ENCODE measurements at regions not wholly inside any gene's neighbourhood (a gene's known extent, or its start where the extent isn't known, plus 50 kb on each side); places are given as distances from the start of the nearest gene placed in this dataset.

DNA sequence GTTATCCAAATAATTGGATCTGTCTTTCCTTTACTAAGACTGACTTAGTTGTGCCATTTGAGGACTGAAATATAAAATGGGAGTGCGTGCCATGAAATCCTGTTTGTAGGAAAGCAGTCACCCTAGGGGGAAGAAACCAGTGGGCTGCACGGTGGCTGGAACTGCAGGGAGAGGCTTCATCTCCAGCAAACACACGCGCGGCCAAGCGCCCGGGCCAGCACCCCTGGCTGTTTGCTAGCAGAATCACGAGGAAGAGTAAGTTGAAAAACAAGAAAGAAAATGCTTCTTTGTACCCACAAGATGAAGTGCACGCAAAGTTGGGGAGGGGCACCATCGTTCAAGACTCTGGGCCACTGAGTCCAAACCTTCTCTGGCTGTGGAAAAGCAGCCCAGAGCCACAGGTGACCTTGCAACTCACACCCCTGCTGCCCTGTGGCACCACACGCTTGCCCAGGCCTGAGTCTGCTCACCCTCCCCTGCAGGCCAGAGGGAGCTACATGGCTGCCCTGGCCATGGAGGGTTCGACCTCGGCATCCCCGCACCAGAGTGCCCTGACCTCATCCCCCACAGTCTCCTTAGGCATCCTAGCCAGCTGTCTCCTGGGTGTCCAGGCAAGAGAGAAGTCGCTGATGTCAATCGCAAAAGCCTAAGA lies 55.2 kb downstream of the IRX2 start:
- no peak for DNase-seq (ENCODE audit: low read depth)

GRCh38 chr5:2695200-2695891 lies 56.1 kb downstream of the IRX2 start:
- no peak for DNase-seq (ENCODE audit: low read depth)

DNA sequence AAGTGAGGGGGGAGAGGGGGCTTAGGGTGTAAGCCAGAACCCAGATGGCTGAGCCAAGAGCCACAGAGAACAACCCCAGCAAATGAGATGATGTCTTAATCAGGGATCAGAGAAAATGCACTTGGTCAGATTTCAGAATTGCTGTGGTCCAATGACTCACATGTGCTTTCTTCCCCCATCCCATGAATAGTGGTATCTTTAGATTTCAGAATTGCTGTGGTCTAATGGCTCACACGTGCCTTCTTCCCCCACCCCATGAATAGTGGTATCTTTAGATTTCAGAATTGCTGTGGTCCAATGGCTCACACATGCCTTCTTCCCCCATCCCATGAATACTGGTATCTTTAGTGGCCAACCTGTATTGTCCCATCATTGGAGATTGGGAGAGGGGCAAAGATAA lies 59.9 kb downstream of the IRX2 start:
- DNase-seq (ENCODE audit: low read depth): no peak

- no peak for DNase-seq (ENCODE audit: low read depth)
Measured at GRCh38 chr5:2690293-2690692, 61.2 kb downstream of the IRX2 start.

GRCh38 chr5:2688586-2688985 lies 62.9 kb downstream of the IRX2 start:
- DNase-seq (ENCODE audit: low read depth): no peak

GRCh38 chr5:2687746-2688145 lies 63.7 kb downstream of the IRX2 start:
- no peak for DNase-seq (ENCODE audit: low read depth)

DNA sequence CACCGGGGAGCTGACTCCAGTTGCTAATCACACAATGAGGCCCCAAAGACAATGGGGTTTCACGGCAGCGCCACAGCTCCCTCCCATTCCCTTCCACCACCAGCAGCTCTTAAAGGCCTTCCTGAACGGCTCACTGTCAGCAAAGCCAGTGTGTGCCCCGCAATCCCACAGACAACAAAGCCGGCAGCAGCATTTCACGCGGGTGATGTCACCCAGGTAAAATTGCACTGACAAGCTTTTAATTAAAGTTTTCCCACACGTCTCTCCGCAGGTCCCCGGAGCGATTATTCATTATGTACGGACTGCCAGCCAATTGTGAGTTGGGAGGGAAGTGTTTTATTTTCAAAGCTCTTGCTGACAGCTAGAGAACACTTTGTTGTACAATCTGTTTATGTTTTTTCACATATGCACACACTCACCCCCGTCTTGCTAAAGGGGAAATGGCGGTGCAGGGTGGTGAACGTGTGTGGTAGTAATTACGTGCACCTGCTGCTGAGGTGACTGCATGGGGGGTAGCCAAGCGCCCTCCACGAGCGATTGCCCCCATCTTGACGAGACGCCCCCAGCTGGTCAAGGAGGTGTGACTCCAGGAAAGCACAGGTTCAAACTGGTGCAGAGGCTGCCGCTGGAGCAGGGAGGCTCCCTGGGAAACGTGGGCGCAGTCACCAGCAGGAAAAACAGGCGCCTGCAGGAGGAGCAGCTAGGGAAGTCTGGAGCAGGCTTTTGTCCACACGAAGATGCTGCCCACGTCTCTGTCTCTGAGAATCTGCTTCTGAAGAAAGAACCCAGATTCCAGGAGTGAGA lies 65.0 kb downstream of the IRX2 start:
- DNase-seq (ENCODE audit: low read depth): no peak

DNA sequence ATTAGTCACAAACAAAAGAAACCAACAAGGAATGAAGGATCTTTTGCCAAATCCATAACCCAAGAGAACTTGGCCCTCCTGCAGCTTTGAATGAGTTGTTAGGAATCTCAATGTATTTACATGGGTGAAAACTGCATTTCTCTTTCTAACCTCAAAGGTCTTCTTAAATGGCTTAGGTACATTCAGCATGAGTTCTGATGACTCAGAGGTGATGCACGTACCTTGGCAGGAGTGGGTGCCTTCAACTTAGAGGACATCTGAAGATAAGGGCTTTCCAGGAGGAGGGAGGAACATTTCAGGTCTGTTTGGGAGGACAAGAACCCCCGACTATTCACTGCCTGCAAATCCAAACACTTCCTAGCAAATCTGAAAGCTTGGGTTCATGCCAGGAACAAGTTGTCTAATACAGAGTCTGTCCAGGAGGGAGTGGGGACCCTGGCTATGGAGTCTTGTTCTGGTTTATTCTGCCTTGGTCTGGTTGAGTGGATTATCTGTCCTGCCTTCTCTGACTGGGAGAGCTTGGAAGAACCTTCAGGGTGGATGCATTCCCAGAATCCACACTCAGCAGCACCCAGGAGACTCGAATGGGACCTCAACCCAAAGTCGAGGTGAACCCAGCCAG lies 65.7 kb downstream of the IRX2 start:
- DNase-seq (ENCODE audit: low read depth): no peak

GRCh38 chr5:2684606-2685005 lies 66.9 kb downstream of the IRX2 start:
- DNase-seq (ENCODE audit: low read depth): no peak

DNA sequence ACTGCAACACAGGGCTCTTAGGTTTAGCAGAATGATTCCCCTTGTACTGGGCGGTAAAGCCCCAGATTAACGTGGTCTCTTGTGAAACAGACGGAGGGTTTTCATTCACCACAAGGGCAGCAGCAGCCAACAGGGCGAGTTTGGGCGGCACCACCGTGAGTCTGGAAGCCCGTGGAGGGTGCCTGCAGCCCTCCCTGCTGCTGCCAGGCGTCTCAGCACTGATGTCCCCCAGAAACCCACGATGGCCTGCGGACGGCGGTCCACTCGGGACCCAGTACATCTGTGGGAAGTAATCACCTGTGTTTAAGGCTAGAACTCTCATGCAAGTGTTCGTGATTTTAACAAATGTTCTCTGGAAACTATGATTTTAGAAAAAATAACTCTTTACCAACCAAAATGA lies 67.8 kb downstream of the IRX2 start:
- DNase-seq (ENCODE audit: low read depth): no peak

GRCh38 chr5:2681476-2681875 lies 70.0 kb downstream of the IRX2 start:
- no peak for DNase-seq (ENCODE audit: low read depth)

DNA sequence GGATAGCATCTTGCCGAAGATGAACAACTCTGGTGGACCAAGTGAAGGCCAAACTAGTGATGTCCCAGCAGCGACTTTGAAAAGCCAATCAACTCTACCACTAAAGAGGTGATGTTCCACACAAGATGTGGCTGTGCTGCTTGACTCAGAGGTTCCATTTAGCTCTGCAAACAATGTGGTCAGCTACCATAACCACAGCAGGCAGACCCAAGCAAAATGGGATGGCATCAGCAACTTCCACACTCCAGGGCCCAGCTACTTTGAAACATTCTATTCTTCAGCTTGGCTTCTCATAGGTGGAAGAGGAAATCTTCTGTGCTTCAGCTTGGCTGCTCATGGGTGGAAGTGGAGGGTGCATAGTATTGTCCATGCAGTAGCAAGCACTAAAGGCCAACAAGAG lies 70.5 kb downstream of the IRX2 start:
- DNase-seq (ENCODE audit: low read depth): no peak

- DNase-seq (ENCODE audit: low read depth): no peak
Measured at GRCh38 chr5:2677689-2678088, 73.8 kb downstream of the IRX2 start.

- no peak for DNase-seq (ENCODE audit: low read depth)
Measured at GRCh38 chr5:2675548-2675947, 75.9 kb downstream of the IRX2 start.

DNA sequence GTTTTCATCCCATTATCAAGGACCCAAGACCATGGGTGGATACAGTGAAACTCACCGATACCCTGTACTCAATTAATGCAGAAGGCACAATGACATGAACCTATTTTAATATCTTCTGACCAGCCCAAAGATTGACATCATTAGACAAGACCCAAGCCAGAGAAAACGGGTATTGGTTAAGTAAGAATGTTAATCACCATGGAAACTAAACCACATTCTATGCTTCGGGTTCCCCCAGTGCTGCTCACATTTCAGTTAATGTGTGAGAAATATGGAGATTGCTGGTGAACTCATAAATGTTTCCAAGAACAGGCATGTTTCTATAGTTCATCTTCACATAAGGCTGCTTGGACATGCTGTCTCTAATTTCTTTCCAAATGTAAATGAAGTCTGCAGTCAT lies 77.0 kb downstream of the IRX2 start:
- DNase-seq (ENCODE audit: low read depth): no peak

DNA sequence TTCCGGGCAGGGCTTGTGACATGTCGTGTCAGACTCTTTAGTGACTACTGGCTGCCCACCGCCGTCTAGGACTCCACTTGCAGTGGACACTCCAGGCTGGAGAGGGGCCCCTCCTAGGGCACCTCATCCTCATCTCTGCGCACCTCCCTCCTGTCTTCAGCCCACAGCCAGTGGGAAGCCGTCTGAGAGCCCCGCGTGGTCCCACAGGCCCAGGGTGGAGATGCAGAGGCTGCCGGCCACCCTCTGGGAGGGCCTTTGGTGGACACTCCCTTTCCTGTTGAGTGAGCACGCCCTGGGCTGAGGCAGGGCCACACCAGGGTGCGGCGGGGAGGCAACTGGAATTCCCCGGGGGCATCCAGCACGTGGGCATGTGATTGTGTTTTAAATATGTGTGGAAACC lies 80.5 kb downstream of the IRX2 start:
- DNase-seq (ENCODE audit: low read depth): no peak

GRCh38 chr5:2669913-2670312 lies 81.6 kb downstream of the IRX2 start:
- no peak for DNase-seq (ENCODE audit: low read depth)

DNA sequence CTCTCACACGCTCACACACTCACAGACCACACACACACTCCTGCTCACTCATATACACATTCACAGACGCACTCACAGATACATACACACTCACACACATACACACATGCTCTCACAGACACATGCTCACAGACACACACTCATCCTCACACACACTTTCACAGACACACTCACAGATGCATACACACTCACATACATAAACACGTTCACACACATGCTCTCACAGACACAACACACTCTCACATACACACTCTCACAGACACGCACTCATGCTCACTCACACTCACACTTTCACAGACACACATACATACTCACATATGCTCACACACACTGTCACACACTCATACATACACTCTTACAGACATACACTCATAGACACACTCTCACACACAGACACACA lies 82.2 kb downstream of the IRX2 start:
- DNase-seq (ENCODE audit: low read depth): no peak

- no peak for DNase-seq (ENCODE audit: low read depth)
Measured at GRCh38 chr5:2666081-2666480, 85.4 kb downstream of the IRX2 start.

DNA sequence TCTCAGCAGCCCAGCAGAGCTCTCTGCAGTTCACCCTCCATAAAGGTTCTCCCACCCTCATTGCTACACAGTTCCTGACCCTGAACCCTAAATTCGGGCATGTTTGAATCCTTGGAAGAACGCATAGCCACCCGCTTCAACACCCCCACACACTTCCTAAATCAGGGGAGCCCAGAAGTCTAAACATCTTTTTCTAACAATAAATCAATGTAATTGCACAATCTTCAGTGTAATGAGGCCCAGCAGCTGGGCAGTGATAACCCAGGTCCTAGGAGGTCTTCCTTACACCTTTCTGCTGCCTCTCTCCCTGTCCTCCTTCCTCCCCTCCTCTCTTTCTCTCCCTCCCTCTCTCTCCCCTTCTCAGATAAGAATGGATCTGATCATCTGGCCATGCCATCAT lies 88.0 kb downstream of the IRX2 start:
- no peak for DNase-seq (ENCODE audit: low read depth)

DNA sequence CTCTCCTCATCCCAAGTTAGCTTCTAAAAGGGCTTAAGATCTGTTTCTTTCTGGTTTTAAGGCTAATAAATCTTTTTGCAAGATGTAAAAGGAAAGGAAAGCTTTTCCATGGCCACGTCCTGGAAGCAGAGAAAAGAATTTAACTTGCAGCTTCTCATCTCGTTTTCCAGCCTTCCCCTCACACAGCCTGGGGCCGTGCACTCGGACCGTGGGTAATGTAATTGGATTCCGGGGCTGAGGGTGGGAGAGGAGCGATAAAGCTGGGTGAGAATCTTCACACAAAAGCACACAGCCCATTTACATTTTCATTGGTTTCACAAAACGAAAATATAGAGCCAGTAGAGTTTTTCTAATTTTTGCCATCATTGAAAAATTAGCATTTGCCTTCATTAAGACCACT lies 91.2 kb downstream of the IRX2 start:
- no peak for DNase-seq (ENCODE audit: low read depth)

DNA sequence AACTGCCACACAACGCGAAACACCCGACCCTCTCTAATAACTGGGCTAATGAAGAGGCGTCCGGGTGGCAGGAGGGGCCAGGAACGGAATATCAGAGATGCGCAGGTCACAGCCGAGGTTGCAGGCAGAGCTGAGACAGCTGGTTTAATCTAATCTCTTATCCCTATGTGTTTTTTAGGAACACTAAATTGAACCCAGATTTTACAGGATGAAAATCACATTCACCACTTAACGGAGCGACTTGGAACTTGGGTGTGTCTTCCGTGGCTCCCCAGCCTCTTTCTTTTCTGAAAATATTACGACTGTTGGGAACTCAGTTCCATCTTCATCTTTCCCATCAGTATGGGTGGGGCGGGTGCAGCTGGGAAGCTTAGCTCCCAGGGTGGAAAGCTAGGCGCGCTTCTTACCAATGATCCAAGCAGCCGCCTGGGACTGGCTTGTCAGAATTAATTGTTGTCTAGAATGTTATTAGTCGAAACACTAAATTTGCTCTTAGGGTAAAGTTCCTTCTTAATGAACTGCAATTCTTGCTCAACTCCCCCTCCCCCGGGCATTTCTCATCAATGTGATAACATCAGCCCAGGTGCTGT lies 92.5 kb downstream of the IRX2 start:
- no peak for DNase-seq (ENCODE audit: low read depth)

DNA sequence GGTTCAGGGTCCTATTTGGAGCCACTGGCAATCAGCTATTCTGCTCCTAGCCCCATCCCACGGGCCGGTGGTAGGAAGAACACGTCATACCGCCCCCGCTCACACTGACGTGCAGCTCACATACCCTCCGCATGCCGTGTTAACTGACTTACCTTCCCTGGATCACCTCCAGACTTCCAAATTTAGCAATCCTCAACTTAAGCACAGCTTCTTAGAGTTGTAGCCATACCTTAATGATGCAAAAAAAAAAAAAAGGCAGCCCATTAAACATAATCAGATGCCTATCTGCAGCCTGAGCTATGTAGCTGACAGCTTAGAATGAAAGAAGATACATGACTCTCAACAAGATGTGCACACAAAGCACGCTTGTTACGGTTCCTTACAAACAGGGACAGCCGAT lies 93.0 kb downstream of the IRX2 start:
- no peak for DNase-seq (ENCODE audit: low read depth)

All from activated T-cell treated with anti-CD3 and anti-CD28 coated beads for 1 hour (primary cell).